HG02981 (cell line): ENCODE measurements at regions not wholly inside any gene's neighbourhood (a gene's known extent, or its start where the extent isn't known, plus 50 kb on each side); places are given as distances from the start of the nearest gene placed in this dataset.

Source experiments
- ATAC-seq: cut with Tn5 transposase; IDR thresholded peaks from one replicate; pipeline ENCODE4 v1.9.1; 2021; ENCODE audit warnings: mild to moderate bottlenecking, moderate library complexity; ENCODE audit not compliant: unreplicated experiment

GRCh38 chr7:18151422-18151821, 123.8 kb upstream of the PRPS1L1 start:
- ATAC-seq: no peak

- ATAC-seq: no peak
Measured at GRCh38 chr7:18153183-18153748, 125.6 kb upstream of the PRPS1L1 start.

GRCh38 chr7:18154726-18155125, 127.1 kb upstream of the PRPS1L1 start:
- ATAC-seq: no peak

DNA sequence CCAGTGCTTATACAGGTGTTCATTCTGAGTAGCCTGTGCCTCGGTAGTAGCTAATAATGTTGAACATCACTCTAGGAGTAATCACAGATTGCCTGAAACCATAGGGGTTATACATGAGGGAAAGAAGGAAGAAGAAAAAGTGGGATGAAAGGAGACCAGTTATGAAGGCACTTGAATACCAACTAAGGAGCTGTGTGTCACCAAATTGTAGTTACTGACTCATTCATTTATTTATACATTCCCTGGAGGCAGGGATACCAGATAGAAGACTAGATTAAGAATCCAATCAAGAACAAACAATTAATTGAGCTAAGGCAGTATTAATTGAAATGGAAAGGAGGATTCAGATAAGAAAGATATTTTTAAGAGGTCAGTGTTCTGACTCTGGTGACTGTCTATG, 129.6 kb upstream of the PRPS1L1 start:
- no peak for ATAC-seq

- no peak for ATAC-seq
Measured at GRCh38 chr7:18162657-18163056, 135.0 kb upstream of the PRPS1L1 start.

- no peak for ATAC-seq
Measured at GRCh38 chr7:18163091-18163490, 135.4 kb upstream of the PRPS1L1 start.

GRCh38 chr7:18165166-18165565, 137.5 kb upstream of the PRPS1L1 start:
- no peak for ATAC-seq

GRCh38 chr7:18166002-18166401, 138.4 kb upstream of the PRPS1L1 start:
- ATAC-seq: no peak

- ATAC-seq: no peak
Measured at GRCh38 chr7:18167815-18168214, 140.2 kb upstream of the PRPS1L1 start.

DNA sequence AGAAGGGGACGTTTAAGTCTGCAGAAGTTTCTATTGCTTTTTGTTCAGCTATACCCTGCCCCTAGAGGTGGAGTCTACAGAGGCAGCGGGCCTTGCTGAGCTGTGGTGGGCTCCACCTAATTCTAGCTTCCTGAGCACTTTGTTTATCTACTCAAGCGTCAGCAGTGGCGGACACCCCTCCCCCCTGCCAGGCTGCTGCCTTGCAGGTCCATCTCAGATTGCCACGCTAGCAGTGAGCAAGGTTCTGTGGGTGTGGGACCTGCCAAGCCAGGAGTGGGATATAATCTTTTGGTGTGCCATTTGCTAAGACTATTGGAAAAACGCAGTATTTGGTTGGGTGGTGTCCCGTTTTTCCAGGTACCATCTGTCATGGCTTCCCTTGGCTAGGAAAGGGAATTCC, 147.3 kb upstream of the PRPS1L1 start:
- ATAC-seq: no peak

GRCh38 chr7:18175801-18176450, 148.3 kb upstream of the PRPS1L1 start:
- ATAC-seq: no peak

DNA sequence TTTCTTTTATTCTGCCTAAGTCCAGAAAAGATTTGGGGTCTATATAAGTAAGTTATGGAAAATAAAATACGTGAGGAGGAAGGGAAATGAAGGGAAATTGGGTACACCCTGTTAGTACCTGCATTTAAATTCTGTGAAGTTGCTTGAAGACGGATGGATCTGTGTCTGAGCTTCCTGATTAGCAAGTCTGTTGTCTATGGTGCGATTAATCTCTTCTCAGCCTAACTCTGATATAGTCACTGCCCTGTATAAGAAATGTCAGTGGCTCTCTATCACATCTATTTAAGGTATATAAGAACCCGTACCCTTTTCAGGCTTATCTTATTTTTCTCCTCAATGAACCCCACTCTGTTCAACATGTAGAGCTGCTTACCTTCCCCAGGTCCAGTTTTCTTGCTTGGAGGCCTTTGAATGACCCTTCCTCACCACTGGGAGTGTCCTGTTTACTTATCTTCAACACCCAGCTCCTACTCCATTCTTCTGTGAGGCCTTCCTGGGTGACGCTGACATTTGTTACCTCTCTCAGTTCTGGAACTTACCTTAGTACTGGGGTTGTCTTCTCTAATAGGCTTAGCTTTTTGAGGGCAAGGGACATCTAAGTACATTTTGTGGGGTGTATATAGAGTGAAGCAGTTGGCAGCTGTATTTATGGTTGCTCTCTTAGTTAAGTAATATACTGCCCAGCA, 149.6 kb upstream of the PRPS1L1 start:
- no peak for ATAC-seq

- peak; percentile 80 for ATAC-seq
Measured at GRCh38 chr7:18177815-18178660, 150.4 kb upstream of the PRPS1L1 start.

GRCh38 chr7:18179093-18179492, 151.4 kb upstream of the PRPS1L1 start:
- ATAC-seq: peak; percentile 26

GRCh38 chr7:18180685-18181084, 153.0 kb upstream of the PRPS1L1 start:
- ATAC-seq: no peak

- ATAC-seq: no peak
Measured at GRCh38 chr7:18189500-18190126, 162.0 kb upstream of the PRPS1L1 start.

- ATAC-seq: no peak
Measured at GRCh38 chr7:18191341-18191740, 163.7 kb upstream of the PRPS1L1 start.

- ATAC-seq: no peak
Measured at GRCh38 chr7:18191862-18192625, 164.4 kb upstream of the PRPS1L1 start.

GRCh38 chr7:18194616-18195015, 167.0 kb upstream of the PRPS1L1 start:
- no peak for ATAC-seq

GRCh38 chr7:18196638-18197037, 169.0 kb upstream of the PRPS1L1 start:
- no peak for ATAC-seq
